ENCODE measurements at regions not wholly inside any gene's neighbourhood (a gene's known extent, or its start where the extent isn't known, plus 50 kb on each side); places are given as distances from the start of the nearest gene placed in this dataset.

DNA sequence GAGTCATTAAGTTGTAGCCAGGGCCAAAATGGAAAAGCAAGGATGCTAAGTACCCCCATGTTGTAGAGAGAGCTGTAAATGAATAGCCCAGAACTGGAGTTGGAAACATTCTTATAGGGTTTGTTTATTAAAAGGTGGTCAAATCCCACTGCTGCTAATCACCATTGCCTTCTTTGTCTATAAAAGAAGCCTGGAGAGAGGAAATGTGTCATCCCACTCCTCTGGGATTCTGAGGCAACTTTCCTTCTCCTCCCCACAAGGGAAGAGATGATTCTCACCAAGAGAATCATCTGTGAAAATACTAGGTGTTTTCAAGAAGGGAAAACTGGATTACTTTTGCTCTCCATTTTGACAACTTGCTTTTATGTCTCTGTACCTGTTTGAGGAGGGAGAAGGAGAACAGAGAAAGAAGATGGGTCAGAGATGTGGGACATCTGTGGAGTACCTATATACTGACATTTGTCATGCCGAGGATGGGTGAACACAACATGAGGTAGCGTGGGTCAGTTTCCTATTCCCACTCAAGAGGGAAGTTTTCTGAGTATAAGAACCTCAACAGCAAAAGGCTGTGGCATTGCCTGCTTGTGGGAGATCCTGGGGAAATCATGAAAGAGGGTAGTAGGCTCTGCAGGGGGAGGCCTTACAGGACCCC, 262.2 kb downstream of the KIF20B start:
- TF ChIP-seq, protein P1, sequence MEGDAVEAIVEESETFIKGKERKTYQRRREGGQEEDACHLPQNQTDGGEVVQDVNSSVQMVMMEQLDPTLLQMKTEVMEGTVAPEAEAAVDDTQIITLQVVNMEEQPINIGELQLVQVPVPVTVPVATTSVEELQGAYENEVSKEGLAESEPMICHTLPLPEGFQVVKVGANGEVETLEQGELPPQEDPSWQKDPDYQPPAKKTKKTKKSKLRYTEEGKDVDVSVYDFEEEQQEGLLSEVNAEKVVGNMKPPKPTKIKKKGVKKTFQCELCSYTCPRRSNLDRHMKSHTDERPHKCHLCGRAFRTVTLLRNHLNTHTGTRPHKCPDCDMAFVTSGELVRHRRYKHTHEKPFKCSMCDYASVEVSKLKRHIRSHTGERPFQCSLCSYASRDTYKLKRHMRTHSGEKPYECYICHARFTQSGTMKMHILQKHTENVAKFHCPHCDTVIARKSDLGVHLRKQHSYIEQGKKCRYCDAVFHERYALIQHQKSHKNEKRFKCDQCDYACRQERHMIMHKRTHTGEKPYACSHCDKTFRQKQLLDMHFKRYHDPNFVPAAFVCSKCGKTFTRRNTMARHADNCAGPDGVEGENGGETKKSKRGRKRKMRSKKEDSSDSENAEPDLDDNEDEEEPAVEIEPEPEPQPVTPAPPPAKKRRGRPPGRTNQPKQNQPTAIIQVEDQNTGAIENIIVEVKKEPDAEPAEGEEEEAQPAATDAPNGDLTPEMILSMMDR (IDR thresholded peaks at IDR 0.05; ENCODE audit: low read length): no peak
- TF ChIP-seq EZH2phosphoT487 (IDR thresholded peaks at IDR 0.05; ENCODE audit: low read length): no peak

All from MM.1S (cell line).